Pancreas (tissue), 10 donors: ENCODE measurements at regions not wholly inside any gene's neighbourhood (a gene's known extent, or its start where the extent isn't known, plus 50 kb on each side); places are given as distances from the start of the nearest gene placed in this dataset.
A peak's percentile ranks its signal among the peaks of the same experiment; 100 is the strongest.
"Not testable (repeated sequence)": the region's sequence is repeated elsewhere in the genome, so short reads cannot be mapped to it uniquely, and the experiment has no call there.

Source experiments
- ATAC-seq, 4 donors: fragments of 200-7000 bp; cut with Tn5 transposase; one replicate each; pipeline versions ENCODE4 v1.8.0 to v1.9.1; 2020; ENCODE audit warnings: mild to moderate bottlenecking in 4 of 4, moderate library complexity in 4 of 4
- DNase-seq, 6 donors: peaks; one replicate each; pipeline ENCODE4 v3.0.0-alpha.2; 2020
- FAIRE-seq: peaks from 2 replicates; lab custom pipeline; 2012; peaks lifted over from hg19 to GRCh38; lab: Jason Lieb, UNC
- H3K27ac ChIP-seq, 4 donors: fragments of 200-600 bp; sonication (generic); 1 replicate in 3 of 4; 2 replicates in 1 of 4; pipeline versions ENCODE4 v1.5.0 to v1.8.0; 2020
- H3K27me3 ChIP-seq, 4 donors: fragments of 200-600 bp; one replicate each; pipeline ENCODE4 v1.8.0; 2021
- H3K36me3 ChIP-seq, 3 donors: fragments of 200-600 bp; sonication (generic) in 1 of 3; one replicate each; pipeline versions ENCODE4 v1.5.0 to v1.8.0; 2020 to 2021
- H3K4me1 ChIP-seq, 3 donors: fragments of 200-600 bp; one replicate each; pipeline ENCODE4 v1.8.0; 2021
- H3K4me3 ChIP-seq, 4 donors: fragments of 200-600 bp; sonication (generic) in 2 of 4; one replicate each; pipeline versions ENCODE4 v1.5.0 to v1.8.0; 2020 to 2021
- H3K9me3 ChIP-seq, 4 donors: fragments of 200-600 bp; one replicate each; pipeline ENCODE4 v1.8.0; 2021
- WGBS, 2 donors: extraction: QIAGEN DNeasy Blood & Tissue Kit; methylation state at CpG; one replicate each; pipeline ENCODE4 v1.1.7; 2013; 5-methylcytosine and 5-hydroxymethylcytosine counted together
- intact Hi-C, 3 donors: fragments of 100-400 bp; cut with DNase I; formaldehyde crosslinking; loops; one replicate each; pipeline versions ENCODE4 v1.11.1 to v1.14.2; 2022
- TF ChIP-seq, protein P1 (sequence below), 4 donors: fragments of 200-600 bp; sonication (generic) in 3 of 4; IDR thresholded peaks; one replicate each; pipeline versions ENCODE4 v1.5.0 to v1.8.0; 2021; ENCODE audit warnings: antibody characterized with exemption in 4 of 4
- donor health status: healthy with polysubstance abuse.
- donor health status: DM: no; HTN: no; CAD: no; lungs with moderate emphysema.
- donor health status: DM: no; HTN: no; CAD: no.
- donor health status: control.
- donor health status: control.
- donor health status: Bipolar disorder and iron deficiency.
- donor health status: DM: yes; HTN: yes; CAD: no.
- donor health status: DM: no; HTN: no; CAD: no.
- donor health status: DM: no; HTN: no; CAD: no.
- donor health status: DM: yes; HTN: yes; CAD: no.

DNA sequence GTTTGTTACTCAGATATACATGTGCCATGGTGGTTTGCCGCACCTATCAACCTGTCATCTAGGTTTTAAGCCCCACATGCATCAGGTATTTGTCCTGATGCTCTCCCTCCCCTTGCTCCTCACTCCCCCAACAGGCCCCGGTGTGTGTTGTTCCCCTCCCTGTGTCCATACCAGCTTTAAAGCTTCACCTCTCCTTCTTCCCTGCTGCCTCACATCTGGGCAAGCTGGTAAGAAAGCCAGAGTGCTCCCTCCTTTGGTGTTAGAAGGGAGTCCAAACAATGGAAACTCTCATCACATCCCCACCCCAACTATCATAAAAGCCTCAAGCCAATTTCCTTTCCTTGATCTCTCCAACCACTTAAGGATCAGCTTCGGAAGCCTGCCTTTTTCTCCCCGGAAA is 1115.6 kb upstream of the GOT2 start:
- no peak overlapping the region for H3K4me3 ChIP-seq

DNA sequence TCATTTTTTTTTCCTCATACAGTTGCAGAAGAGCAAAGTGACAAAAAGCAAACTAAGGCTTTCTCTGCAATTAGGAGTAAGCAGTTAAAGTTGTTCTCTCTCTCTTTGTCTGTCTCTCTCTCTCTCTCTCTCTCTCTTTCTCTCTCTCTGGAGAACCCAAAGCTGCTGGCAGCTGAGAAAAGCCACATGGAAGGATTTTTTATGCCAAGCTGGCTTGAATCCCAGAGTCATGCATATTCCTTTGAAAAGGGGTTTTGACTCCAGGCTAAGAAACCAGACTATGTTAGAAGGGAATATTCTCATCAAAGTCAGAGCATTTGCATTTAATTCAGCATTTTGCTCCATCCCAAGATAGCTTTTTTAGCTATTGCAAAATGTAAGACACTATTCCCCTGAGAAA is 1114.2 kb upstream of the GOT2 start:
- TF ChIP-seq, protein P1, sequence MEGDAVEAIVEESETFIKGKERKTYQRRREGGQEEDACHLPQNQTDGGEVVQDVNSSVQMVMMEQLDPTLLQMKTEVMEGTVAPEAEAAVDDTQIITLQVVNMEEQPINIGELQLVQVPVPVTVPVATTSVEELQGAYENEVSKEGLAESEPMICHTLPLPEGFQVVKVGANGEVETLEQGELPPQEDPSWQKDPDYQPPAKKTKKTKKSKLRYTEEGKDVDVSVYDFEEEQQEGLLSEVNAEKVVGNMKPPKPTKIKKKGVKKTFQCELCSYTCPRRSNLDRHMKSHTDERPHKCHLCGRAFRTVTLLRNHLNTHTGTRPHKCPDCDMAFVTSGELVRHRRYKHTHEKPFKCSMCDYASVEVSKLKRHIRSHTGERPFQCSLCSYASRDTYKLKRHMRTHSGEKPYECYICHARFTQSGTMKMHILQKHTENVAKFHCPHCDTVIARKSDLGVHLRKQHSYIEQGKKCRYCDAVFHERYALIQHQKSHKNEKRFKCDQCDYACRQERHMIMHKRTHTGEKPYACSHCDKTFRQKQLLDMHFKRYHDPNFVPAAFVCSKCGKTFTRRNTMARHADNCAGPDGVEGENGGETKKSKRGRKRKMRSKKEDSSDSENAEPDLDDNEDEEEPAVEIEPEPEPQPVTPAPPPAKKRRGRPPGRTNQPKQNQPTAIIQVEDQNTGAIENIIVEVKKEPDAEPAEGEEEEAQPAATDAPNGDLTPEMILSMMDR (IDR thresholded peaks at IDR 0.05) = no peak
- H3K9me3 ChIP-seq = no peaks in the 10 kb centered on the region
- no peak overlapping the region for H3K4me3 ChIP-seq
- DNase-seq = no peak
- H3K36me3 ChIP-seq = no peaks in the 10 kb centered on the region
- no peaks in the 10 kb centered on the region for H3K4me1 ChIP-seq
- no peak for ATAC-seq
- no peak overlapping the region for H3K27ac ChIP-seq
- intact Hi-C loops = no loop called here
- FAIRE-seq = no peak
- H3K27me3 ChIP-seq = no peaks in the 10 kb centered on the region

More for the DNA sequence above, 1115.6 kb upstream of the GOT2 start:
- DNase-seq (no peak), ATAC-seq (no peak), FAIRE-seq (no peak)
- Histone ChIP-seq H3K36me3 (no peaks in the 10 kb centered on the region), H3K27ac (no peak overlapping the region), H3K27me3 (no peaks in the 10 kb centered on the region), H3K9me3 (no peaks in the 10 kb centered on the region), H3K4me1 (no peaks in the 10 kb centered on the region)
- WGBS, 2 donors = 60 to 67% methylated on average over 4 of the region's 4 CpGs
- intact Hi-C loops = no loop called here
- TF ChIP-seq, protein P1 (IDR thresholded peaks at IDR 0.05) = no peak

DNA sequence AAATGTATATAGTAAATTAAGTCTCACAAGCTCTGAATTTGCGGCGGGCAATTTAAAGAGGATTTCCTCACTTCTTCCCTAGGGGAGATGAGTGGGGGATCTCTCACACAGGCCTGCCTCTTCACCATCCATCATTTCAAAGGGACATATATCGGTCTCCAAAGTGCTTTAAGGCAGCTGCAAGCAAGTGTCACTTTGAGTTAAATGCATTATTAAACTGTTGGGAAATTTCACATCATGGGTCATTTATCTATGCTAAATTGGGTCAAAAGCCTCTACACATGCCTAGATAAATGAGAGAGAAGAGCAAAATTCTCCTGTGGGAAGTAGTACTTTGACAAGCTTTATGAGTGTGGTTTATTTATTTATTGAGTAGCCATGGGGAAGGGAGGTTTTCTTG is 1106.1 kb upstream of the GOT2 start:
- Histone ChIP-seq H3K4me1 (no peaks in the 10 kb centered on the region), H3K36me3 (no peaks in the 10 kb centered on the region), H3K27me3 (no peaks in the 10 kb centered on the region), H3K27ac (no peak overlapping the region), H3K9me3 (no peaks in the 10 kb centered on the region), H3K4me3 (no peak overlapping the region)
- ATAC-seq (no peak), DNase-seq (no peak), FAIRE-seq (no peak)
- WGBS, 2 donors = 70 to 84% methylated on average over 3 of the region's 3 CpGs
- intact Hi-C loops = no loop called here
- TF ChIP-seq, protein P1 (IDR thresholded peaks at IDR 0.05) = no peak

DNA sequence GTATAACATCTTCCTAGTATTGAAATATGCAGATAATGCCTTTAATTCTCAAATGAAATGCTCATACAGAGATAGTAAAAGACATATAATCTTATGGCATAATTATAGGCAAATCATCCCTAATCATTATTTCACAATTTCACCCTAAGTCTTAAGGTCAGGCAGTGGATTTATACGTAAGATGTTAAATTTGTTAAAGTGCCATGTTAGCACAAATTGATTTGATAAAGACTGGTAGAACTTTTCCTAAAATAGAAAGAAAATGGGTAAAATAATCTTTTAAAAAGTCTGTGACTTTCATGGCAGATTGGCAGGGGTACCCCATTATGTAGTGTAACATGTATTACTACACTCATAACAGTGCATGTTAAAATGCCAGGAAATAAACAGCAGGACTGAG is 1092.7 kb upstream of the GOT2 start:
- WGBS, 2 donors = 65 to 77% methylated on average over 1 of the region's 1 CpG
- intact Hi-C loops = no loop called here
- FAIRE-seq (no peak), ATAC-seq (no peak), DNase-seq (no peak)
- Histone ChIP-seq H3K27ac (no peak overlapping the region), H3K4me3 (no peak overlapping the region), H3K36me3 (no peaks in the 10 kb centered on the region), H3K9me3 (no peaks in the 10 kb centered on the region), H3K4me1 (no peaks in the 10 kb centered on the region), H3K27me3 (no peaks in the 10 kb centered on the region)
- TF ChIP-seq, protein P1 (IDR thresholded peaks at IDR 0.05) = no peak

DNA sequence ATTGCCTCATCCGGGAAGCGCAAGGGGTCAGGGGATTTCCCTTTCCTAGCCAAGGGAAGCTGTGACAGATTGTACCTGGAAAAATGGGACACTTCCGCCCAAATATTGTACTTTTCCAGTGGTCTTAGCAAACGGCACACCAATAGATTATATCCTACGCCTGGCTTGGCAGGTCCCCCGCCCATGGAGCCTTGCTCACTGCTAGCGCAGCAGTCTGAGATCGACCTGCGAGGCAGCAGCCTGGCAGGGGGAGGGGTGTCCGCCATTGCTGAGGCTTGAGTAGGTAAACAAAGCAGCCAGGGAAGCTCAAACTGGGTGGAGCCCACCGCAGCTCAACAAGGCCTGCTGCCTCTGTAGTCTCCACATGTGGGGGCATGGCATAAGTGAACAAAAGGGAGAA is 1075.4 kb upstream of the GOT2 start:
- H3K4me3 ChIP-seq, H3K9me3 ChIP-seq, H3K4me1 ChIP-seq, ATAC-seq, H3K27ac ChIP-seq, H3K36me3 ChIP-seq, intact Hi-C loops, H3K27me3 ChIP-seq, FAIRE-seq: not testable (repeated sequence)
- 66 to 83% methylated on average over 11 of the region's 11 CpGs for WGBS, 2 donors
- peak in 1 of 6 donors; percentile 15 for DNase-seq

DNA sequence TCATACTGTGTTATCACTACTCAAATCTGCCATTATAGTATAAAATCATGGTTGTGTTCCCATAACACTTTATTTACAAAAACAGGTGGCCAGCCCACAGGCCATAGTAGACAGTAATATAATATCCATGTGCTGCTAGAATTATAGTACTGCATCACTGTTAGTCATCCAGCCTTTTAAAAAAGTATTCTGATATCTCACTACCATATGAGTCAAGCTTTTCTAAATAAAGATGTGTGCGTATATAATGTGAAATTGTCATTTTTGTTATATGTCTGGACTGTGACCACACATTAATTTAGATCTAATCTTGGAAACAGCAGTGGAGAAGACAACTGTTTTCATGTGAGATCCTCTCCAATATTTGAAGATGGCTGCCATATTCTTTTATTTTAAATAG is 1049.1 kb upstream of the GOT2 start:
- Histone ChIP-seq H3K27me3 (no peaks in the 10 kb centered on the region), H3K36me3 (no peaks in the 10 kb centered on the region), H3K27ac (no peak overlapping the region), H3K4me1 (no peaks in the 10 kb centered on the region), H3K4me3 (no peak overlapping the region), H3K9me3 (no peaks in the 10 kb centered on the region)
- FAIRE-seq = no peak
- ATAC-seq = no peak
- 61 to 76% methylated on average over 1 of the region's 1 CpG for WGBS, 2 donors
- no peak for DNase-seq
- intact Hi-C loops = no loop called here
- TF ChIP-seq, protein P1 (IDR thresholded peaks at IDR 0.05) = no peak
